ENCODE measurements at regions not wholly inside any gene's neighbourhood (a gene's known extent, or its start where the extent isn't known, plus 50 kb on each side); places are given as distances from the start of the nearest gene placed in this dataset.

DNA sequence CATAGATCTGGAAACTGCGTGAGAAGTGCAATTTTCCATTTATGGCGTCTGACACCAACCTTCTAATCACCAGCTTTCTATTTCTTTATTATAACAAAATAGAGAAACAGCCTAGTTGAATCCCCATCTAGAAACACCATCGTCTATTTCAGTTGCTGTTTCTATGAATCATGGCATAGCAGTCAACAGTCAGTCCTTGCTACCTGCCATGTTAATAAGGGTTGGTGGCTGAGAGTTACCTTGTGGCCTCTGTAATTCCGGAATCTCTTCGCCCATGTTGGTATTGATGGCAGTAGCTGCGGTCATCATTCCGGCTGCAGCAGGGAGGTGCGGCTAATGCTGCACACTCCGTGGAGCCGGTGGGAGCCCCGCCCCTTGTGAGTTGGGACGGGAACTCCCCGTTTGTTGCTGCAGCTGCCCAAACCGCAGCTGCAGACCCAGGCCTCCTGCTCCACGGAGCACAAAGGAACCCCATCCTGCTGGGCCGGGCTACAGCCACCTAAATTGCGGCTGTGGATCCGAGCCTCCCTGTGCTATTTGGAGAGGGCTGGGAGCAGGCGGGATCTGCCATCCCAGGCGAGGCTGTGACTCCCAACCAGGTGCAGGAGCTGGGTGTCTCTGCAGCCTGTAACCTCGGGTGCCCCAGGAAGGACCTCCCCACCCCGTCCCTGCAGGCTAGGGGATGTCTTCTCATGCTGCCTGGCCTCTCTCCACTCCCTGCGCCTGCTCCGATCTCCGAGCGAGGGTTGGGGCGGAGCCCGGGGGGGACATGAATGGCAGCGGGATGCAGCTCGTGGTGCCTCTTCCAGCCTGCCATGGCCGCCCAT is 115.4 kb upstream of the STK26 start:
- DNase-seq, result no peak

DNA sequence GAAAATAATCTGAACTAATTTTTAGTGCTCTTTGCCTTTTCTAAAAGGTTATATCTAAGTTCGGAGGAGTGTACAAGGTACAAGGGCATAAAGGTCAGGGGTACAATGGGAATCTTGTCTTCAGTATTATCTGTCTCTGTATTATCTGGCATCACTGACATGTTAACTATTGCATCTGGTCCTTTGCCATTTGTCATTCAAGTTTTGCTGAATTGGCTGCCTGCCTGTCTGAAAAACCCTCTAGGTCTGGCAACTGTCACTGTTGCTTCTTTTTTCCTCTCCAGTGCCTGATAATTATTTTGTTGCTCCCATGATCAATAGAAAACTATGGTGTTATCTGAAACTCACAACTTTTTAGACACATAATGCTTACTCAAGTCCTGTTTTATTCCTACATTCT is 112.5 kb upstream of the STK26 start:
- DNase-seq, result no peak

GRCh38 chrX:131915488-131915887 is 107.6 kb upstream of the STK26 start:
- no peak for DNase-seq

DNA sequence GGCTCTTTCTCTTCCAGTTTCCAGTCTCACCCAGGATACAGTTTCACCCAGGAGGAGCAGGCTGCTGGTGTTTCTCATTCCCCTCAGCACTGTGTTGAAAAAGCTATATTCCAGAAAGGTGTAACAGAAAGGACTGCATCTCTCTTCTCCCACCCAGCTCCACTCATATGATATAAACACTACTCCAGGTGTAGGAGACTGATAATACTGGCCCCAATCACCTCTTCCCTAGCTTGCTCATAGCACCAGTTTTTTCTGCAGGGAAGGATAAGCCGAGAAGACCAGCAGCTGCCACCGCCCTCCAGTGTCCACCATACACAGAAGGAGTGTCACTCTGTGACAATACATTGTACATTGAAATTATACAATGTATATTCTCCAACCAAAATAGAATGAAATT is 105.5 kb upstream of the STK26 start:
- no peak for DNase-seq

- no peak for DNase-seq
These were observed 104.3 kb upstream of the STK26 start for GRCh38 chrX:131918839-131919238.

DNA sequence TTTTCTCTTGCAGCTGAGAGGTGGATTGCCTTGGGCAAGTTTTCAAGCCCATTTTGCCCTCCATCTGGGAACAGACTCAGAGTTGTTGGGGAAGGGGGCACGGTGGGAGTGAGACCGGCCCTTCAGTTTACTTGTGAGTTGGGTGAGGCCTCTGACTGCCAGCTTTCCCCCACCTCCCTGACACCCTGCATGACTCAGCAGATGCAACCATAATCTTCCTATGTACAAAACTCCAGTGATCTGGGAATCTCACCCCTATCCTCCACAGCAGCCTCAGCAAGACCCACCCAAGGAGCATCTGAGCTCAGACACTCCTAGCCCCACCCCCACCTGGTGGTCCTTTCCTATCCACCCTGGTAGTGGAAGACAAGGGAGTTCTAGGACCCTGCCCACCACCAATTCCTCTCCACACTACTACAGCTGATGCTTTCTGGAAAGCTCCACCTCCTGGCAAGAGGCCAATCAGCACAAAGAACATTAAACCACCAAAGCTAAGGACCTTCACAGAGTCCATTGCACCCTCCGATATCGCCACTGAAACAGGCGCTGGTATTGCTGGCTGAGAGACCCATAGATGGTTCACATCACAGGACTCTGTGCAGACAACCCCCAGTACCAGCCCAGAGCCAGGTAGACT is 99.4 kb upstream of the STK26 start:
- DNase-seq, result no peak

DNA sequence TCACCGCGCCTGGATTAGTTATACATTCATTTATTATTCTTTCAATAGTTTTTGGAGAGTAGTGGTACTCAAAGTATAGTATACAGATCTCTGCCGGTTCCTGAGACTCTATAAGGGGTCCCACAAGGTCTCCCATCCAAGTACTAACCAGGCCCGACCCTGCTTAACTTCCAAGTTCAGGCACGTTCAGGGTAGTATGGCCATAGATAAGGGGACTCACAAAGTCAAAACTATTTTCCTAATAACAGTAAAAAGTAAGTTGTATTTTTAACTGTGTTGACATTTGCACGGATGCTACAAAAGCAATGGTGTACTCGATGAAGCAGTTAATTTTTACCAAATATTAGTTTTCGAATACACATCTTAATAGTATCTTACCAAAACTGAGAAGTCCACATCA is 84.4 kb upstream of the STK26 start:
- no peak for DNase-seq

- no peak for DNase-seq
These were observed 81.1 kb upstream of the STK26 start for GRCh38 chrX:131942034-131942433.

GRCh38 chrX:131944936-131945902 is 77.9 kb upstream of the STK26 start:
- DNase-seq, result no peak

DNA sequence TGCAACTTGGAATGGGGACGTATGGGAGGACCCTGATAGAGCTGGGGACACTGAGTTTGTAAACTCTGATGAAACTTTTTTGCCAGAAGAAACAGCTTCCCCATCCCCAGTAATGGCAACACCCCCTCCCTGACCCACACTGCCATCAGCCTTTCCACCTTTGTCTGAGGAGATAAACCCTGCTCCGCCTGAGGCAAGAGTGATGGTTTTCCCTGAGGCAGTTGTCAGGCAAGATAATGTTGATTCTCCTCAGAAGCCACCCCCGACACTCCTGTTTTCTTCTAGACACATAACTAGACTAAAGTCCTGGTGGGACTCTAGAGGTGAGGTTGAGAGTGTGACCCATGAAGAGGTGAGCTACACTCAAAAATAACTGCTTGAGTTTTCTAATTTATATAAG is 71.9 kb upstream of the STK26 start:
- no peak for DNase-seq

GRCh38 chrX:131955099-131955777 is 67.9 kb upstream of the STK26 start:
- no peak for DNase-seq

DNA sequence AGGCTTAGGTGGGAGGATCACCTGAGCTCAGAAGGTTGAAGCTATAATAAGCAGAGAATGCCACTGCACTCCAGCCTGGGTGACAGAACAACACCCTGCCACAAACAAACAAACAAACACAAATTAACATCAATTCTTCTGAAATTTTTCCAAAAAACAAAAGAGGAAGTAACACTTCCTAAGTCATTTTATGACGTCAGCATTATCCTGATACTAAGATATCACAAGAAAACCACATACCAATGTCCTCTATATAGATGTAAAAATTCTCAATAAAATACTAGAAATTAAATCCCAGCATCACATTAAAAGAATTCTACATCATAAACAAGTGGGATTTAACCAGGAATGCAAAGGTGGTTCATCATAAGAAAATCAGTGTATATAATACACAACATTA is 64.4 kb upstream of the STK26 start:
- DNase-seq, result no peak

GRCh38 chrX:131970347-131970746 is 52.8 kb upstream of the STK26 start:
- DNase-seq, result no peak

Data from stimulated activated CD4-positive, alpha-beta T cell treated with anti-CD3 and anti-CD28 coated beads, Interleukin-2, amount 100 ng/mL, for 24 hours (primary cell).